Uterus (tissue), 3 donors: ENCODE measurements at regions not wholly inside any gene's neighbourhood (a gene's known extent, or its start where the extent isn't known, plus 50 kb on each side); places are given as distances from the start of the nearest gene placed in this dataset.
"Not testable (repeated sequence)": the region's sequence is repeated elsewhere in the genome, so short reads cannot be mapped to it uniquely, and the experiment has no call there.

Experiments used
- DNase-seq, 2 donors: peaks; one replicate each; pipeline ENCODE4 v3.0.0-alpha.2; 2019 to 2020
- H3K27ac ChIP-seq, 2 donors: fragments of 200-600 bp; sonication (generic); 1 replicate in 1 of 2; 2 replicates in 1 of 2; pipeline ENCODE4 v1.5.1; 2016 to 2018
- H3K27me3 ChIP-seq, 2 donors: fragments of 200-600 bp; sonication (generic); one replicate each; pipeline ENCODE4 v1.5.1; 2018 to 2019; ENCODE audit warnings: control low read depth in 1 of 2
- H3K36me3 ChIP-seq, 2 donors: fragments of 200-600 bp; sonication (generic); one replicate each; pipeline ENCODE4 v1.5.1; 2019; ENCODE audit warnings: control low read depth in 1 of 2
- H3K4me1 ChIP-seq, 2 donors: fragments of 200-600 bp; sonication (generic); one replicate each; pipeline ENCODE4 v1.5.1; 2018 to 2019; ENCODE audit warnings: control low read depth in 1 of 2
- H3K4me3 ChIP-seq, 2 donors: fragments of 200-600 bp; sonication (generic); 1 replicate in 1 of 2; 2 replicates in 1 of 2; pipeline ENCODE4 v1.5.1; 2018 to 2019; ENCODE audit warnings: mild to moderate bottlenecking in 1 of 2
- H3K9me3 ChIP-seq, 2 donors: fragments of 200-600 bp; sonication (generic); one replicate each; pipeline ENCODE4 v1.5.1; 2019; ENCODE audit warnings: control low read depth in 1 of 2
- CTCF ChIP-seq, 4 experiments: fragments of 200-600 bp in 2 of 4; fragments of 450-650 bp in 2 of 4; sonication (generic) in 2 of 4; IDR thresholded peaks; one replicate each; pipeline ENCODE4 v1.5.1; 2016 to 2019; ENCODE audit warnings: antibody characterized with exemption in 4 of 4, mild to moderate bottlenecking in 2 of 4, moderate library complexity in 1 of 4
- POLR2A ChIP-seq, 2 donors: fragments of 450-650 bp; IDR thresholded peaks; one replicate each; pipeline ENCODE4 v1.6.1; 2016; ENCODE audit warnings: antibody characterized with exemption in 2 of 2, mild to moderate bottlenecking in 1 of 2, moderate library complexity in 1 of 2
- intact Hi-C: fragments of 100-400 bp; cut with DNase I; formaldehyde crosslinking; loops from one replicate; pipeline ENCODE4 v1.15.1; 2023; ENCODE audit warnings: low total_unique reads
- donor health status: DM: yes; HTN: yes; CAD: no.

GRCh38 chr2:160596441-160596840 lies 102.8 kb upstream of the RBMS1 start:
- H3K27ac ChIP-seq: no peak overlapping the region
- H3K36me3 ChIP-seq: no peaks in the 10 kb centered on the region

GRCh38 chr2:160600437-160600836 lies 106.8 kb upstream of the RBMS1 start:
- DNase-seq, H3K27me3 ChIP-seq, H3K27ac ChIP-seq, H3K36me3 ChIP-seq, H3K4me1 ChIP-seq, H3K9me3 ChIP-seq, H3K4me3 ChIP-seq, intact Hi-C loops: not testable (repeated sequence)

More at GRCh38 chr2:160596441-160596840, 102.8 kb upstream of the RBMS1 start:
- no peak for TF ChIP-seq POLR2A (IDR thresholded peaks at IDR 0.05)
- TF ChIP-seq CTCF (IDR thresholded peaks at IDR 0.05): no peak
- intact Hi-C loops: no loop called here
- Histone ChIP-seq H3K9me3 (peaks cover 0 to 5% of the 10 kb centered on the region in 2 donors), H3K27me3 (no peaks in the 10 kb centered on the region), H3K4me3 (no peak overlapping the region), H3K4me1 (no peaks in the 10 kb centered on the region)
- no peak for DNase-seq

GRCh38 chr2:160602073-160602472 lies 108.5 kb upstream of the RBMS1 start:
- Histone ChIP-seq H3K27ac (no peak overlapping the region), H3K27me3 (no peaks in the 10 kb centered on the region), H3K4me1 (no peaks in the 10 kb centered on the region), H3K9me3 (no peaks in the 10 kb centered on the region), H3K36me3 (no peaks in the 10 kb centered on the region), H3K4me3 (no peak overlapping the region)
- intact Hi-C loops: no loop called here
- no peak for DNase-seq
- TF ChIP-seq CTCF (IDR thresholded peaks at IDR 0.05): no peak

GRCh38 chr2:160603771-160604510 lies 110.3 kb upstream of the RBMS1 start:
- H3K36me3 ChIP-seq: no peaks in the 10 kb centered on the region

GRCh38 chr2:160606341-160606740 lies 112.7 kb upstream of the RBMS1 start:
- Histone ChIP-seq H3K27ac (no peak overlapping the region), H3K4me1 (no peaks in the 10 kb centered on the region), H3K9me3 (no peaks in the 10 kb centered on the region), H3K4me3 (no peak overlapping the region), H3K36me3 (no peaks in the 10 kb centered on the region), H3K27me3 (no peaks in the 10 kb centered on the region)
- no peak for DNase-seq
- intact Hi-C loops: no loop called here
- TF ChIP-seq POLR2A (IDR thresholded peaks at IDR 0.05) (no peak), CTCF (IDR thresholded peaks at IDR 0.05) (no peak)

More at GRCh38 chr2:160603771-160604510, 110.3 kb upstream of the RBMS1 start:
- no peaks in the 10 kb centered on the region for H3K9me3 ChIP-seq
- TF ChIP-seq POLR2A (IDR thresholded peaks at IDR 0.05) (no peak), CTCF (IDR thresholded peaks at IDR 0.05) (no peak)
- no peaks in the 10 kb centered on the region for H3K27me3 ChIP-seq
- no peak overlapping the region for H3K27ac ChIP-seq
- no peaks in the 10 kb centered on the region for H3K4me1 ChIP-seq
- no peak for DNase-seq
- intact Hi-C loops: no loop called here
- no peak overlapping the region for H3K4me3 ChIP-seq
